ENCODE measurements at regions not wholly inside any gene's neighbourhood (a gene's known extent, or its start where the extent isn't known, plus 50 kb on each side); places are given as distances from the start of the nearest gene placed in this dataset.

DNA sequence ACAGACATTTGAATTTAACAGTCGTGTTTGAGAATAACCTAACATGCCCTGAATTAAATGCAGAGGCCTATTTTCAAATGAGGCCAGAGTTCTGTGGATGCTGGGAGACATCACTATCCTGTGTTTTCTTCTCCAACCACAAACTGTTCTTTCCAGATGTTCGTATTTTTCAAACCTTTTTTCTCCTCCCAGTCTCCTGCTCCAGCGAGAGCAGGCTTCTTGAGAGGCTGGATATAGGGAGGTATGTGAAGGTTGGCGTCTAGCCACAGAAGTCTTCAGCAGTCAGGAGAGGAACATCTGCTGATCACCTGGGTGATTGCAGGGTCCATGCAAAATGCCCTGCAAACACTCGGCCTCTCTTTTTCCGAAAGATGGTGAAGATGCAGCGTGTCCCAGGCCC, 126.3 kb downstream of the C11orf91 start:
- H3K4me3 ChIP-seq (ENCODE audit: low read depth, low read length), result no peak overlapping the region
- TF ChIP-seq POLR2A (IDR thresholded peaks at IDR 0.05; ENCODE audit: extremely low read depth, insufficient read length), result no peak
- TF ChIP-seq, protein P1, sequence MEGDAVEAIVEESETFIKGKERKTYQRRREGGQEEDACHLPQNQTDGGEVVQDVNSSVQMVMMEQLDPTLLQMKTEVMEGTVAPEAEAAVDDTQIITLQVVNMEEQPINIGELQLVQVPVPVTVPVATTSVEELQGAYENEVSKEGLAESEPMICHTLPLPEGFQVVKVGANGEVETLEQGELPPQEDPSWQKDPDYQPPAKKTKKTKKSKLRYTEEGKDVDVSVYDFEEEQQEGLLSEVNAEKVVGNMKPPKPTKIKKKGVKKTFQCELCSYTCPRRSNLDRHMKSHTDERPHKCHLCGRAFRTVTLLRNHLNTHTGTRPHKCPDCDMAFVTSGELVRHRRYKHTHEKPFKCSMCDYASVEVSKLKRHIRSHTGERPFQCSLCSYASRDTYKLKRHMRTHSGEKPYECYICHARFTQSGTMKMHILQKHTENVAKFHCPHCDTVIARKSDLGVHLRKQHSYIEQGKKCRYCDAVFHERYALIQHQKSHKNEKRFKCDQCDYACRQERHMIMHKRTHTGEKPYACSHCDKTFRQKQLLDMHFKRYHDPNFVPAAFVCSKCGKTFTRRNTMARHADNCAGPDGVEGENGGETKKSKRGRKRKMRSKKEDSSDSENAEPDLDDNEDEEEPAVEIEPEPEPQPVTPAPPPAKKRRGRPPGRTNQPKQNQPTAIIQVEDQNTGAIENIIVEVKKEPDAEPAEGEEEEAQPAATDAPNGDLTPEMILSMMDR (IDR thresholded peaks at IDR 0.05; ENCODE audit: low read depth, low read length), result no peak
- TF ChIP-seq, protein P2, sequence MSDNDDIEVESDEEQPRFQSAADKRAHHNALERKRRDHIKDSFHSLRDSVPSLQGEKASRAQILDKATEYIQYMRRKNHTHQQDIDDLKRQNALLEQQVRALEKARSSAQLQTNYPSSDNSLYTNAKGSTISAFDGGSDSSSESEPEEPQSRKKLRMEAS (IDR thresholded peaks at IDR 0.05; ENCODE audit: low read depth, low read length), result no peak
- no peak for TF ChIP-seq MYC (IDR thresholded peaks at IDR 0.05; ENCODE audit: low read depth, low read length)
- no peak for DNase-seq (ENCODE audit: low read depth)

DNA sequence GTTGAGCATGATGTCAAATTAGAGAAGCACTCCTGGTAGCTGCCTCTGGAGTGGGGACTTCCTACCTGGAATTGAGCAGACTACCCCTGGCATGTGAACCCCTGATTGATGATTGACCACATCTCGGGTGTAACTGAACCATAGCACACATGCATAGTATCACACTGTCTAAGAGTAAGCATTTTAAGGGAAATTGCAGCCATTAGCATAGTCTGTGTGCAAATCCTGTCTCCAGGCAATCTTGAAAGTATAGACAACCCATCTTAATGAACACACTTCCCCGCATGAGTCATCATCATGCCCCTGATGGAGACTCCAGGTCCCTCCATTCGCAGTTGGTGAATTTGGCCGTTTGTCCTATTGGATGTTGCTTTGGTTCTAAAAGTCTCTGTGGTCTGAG, 131.3 kb downstream of the C11orf91 start:
- no peak for DNase-seq (ENCODE audit: low read depth)
- H3K4me3 ChIP-seq (ENCODE audit: low read depth, low read length), result no peak overlapping the region
- TF ChIP-seq, protein P2 (IDR thresholded peaks at IDR 0.05; ENCODE audit: low read depth, low read length), result no peak
- TF ChIP-seq, protein P1 (IDR thresholded peaks at IDR 0.05; ENCODE audit: low read depth, low read length), result no peak
- TF ChIP-seq MYC (IDR thresholded peaks at IDR 0.05; ENCODE audit: low read depth, low read length) (no peak), POLR2A (IDR thresholded peaks at IDR 0.05; ENCODE audit: extremely low read depth, insufficient read length) (no peak)

DNA sequence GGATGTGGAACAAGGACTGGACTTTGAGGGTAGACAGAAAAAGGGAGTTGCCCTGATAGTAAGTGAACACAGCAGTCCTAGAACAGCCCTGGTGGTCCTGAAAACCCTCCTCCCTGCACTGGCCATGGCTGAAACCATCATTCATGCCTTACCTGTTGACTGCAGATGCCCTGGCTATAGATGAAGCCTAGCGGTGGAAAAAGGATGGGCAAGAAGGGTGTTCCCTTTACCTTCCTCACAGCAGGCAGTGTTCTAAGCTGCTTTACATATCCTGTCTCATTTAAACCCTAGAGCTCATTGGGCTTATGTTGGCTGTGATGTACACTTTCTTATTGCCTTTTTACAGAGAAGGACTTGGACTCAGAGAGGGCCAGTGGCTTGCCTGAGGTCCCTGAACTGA, 133.6 kb downstream of the C11orf91 start:
- no peak for TF ChIP-seq POLR2A (IDR thresholded peaks at IDR 0.05; ENCODE audit: extremely low read depth, insufficient read length)
- TF ChIP-seq, protein P2 (IDR thresholded peaks at IDR 0.05; ENCODE audit: low read depth, low read length), result no peak
- no peak for DNase-seq (ENCODE audit: low read depth)
- no peak overlapping the region for H3K4me3 ChIP-seq (ENCODE audit: low read depth, low read length)

DNA sequence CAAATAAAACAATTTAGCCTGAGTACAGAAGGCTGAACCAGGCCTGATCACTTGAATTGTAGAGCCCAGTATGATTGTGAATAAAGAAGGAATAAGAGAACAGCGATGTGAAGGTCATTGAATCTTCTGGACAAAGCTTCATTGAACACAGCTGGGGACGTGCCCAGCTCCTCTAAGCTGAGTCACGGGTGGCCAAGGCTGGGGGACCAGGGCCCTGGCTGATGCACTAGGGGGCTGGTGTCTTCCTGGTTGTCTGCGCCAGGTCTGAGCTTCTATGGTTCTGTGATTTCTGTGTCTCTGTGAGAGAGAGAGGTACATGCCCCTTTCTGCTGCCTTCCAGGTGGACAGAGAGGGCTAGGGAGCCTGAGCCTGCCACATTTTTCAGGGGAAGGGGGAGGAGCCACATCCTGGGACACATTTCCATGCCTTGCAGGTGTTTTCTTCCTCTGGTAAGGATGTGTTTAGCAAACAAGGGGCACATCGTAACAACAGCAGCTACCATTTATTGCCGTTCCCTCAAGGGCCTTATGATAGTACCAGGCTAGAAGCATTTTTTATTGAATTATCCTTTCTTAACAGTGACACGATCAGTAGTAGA, 135.7 kb downstream of the C11orf91 start:
- no peak overlapping the region for H3K4me3 ChIP-seq (ENCODE audit: low read depth, low read length)
- TF ChIP-seq MYC (IDR thresholded peaks at IDR 0.05; ENCODE audit: low read depth, low read length), result no peak
- TF ChIP-seq, protein P1 (IDR thresholded peaks at IDR 0.05; ENCODE audit: low read depth, low read length), result no peak
- TF ChIP-seq, protein P2 (IDR thresholded peaks at IDR 0.05; ENCODE audit: low read depth, low read length), result no peak
- TF ChIP-seq POLR2A (IDR thresholded peaks at IDR 0.05; ENCODE audit: extremely low read depth, insufficient read length), result no peak
- DNase-seq (ENCODE audit: low read depth), result no peak

DNA sequence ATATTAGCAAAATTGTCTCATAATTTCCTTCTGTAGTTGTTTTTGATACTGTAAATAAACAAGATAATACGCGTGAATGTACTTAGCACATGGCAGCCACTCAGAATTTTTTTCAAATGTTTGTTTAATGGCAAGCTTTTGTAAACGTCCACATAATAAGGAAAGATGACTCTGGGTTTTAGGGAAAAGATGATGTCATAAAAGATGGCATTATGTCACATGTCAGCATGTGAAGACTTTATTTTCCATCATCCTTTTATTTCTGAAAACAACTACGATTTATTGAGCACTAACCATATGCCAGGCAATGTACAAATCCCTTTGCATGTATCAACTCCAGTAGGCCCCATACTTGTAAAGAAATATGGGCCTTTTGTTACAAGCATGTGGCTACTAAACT, 139.9 kb downstream of the C11orf91 start:
- no peak for DNase-seq (ENCODE audit: low read depth)
- H3K4me3 ChIP-seq (ENCODE audit: low read depth, low read length), result no peak overlapping the region
- TF ChIP-seq, protein P2 (IDR thresholded peaks at IDR 0.05; ENCODE audit: low read depth, low read length), result no peak
- no peak for TF ChIP-seq MYC (IDR thresholded peaks at IDR 0.05; ENCODE audit: low read depth, low read length)
- TF ChIP-seq, protein P1 (IDR thresholded peaks at IDR 0.05; ENCODE audit: low read depth, low read length), result no peak
- no peak for TF ChIP-seq POLR2A (IDR thresholded peaks at IDR 0.05; ENCODE audit: extremely low read depth, insufficient read length)

DNA sequence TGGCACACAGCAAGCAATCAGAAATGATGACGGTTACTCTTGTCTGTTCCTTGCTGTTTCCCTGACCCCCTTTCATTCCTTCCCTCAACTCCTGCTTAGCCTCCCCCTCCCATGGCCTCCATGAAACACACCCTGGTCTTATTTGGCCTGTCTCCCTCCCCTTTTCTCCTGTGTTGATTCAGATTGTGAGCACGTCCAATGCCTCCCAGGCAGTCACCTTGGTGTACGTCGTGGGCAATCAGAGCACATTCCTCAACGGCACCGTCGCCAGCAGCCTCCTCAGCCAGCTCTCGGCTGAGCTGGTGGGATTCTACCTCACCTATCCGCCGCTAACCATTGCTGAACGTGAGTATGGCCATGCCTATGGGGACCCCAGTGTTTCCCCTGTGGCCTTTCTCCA, 141.1 kb downstream of the C11orf91 start:
- TF ChIP-seq MYC (IDR thresholded peaks at IDR 0.05; ENCODE audit: low read depth, low read length) (no peak), POLR2A (IDR thresholded peaks at IDR 0.05; ENCODE audit: extremely low read depth, insufficient read length) (no peak)
- TF ChIP-seq, protein P1 (IDR thresholded peaks at IDR 0.05; ENCODE audit: low read depth, low read length), result no peak
- TF ChIP-seq, protein P2 (IDR thresholded peaks at IDR 0.05; ENCODE audit: low read depth, low read length), result no peak
- no peak for DNase-seq (ENCODE audit: low read depth)
- no peak overlapping the region for H3K4me3 ChIP-seq (ENCODE audit: low read depth, low read length)

Data from NB4 (cell line).